ENCODE measurements at regions not wholly inside any gene's neighbourhood (a gene's known extent, or its start where the extent isn't known, plus 50 kb on each side); places are given as distances from the start of the nearest gene placed in this dataset.

DNA sequence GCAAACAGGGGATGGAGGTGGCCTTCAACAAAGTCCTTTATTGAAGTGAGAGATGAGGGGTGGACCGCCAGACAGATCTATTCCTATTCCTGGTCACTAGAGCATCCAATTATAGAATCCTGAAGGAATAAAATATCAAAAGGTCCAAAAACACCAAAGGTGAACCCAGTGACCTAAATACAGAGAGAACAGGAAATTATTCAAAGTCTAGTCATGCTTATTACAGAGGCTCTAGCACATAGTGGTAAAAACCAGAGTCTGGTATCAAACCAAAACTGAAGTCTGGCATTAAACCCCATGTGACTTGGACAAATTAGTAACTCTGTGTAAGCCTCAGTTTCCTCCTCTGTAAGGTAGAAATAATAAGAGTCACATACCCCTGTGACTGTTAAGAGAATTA, 100.5 kb upstream of the SNX2 start:
- Histone ChIP-seq H3K4me1 (no peaks in the 10 kb centered on the region), H3K27me3 (peaks cover 0 to 8% (median 0%) of the 10 kb centered on the region in 4 donors), H3K9me3 (no peaks in the 10 kb centered on the region), H3K36me3 (no peaks in the 10 kb centered on the region), H3K4me3 (no peak overlapping the region), H3K27ac (no peak overlapping the region)
- no peak for DNase-seq
- intact Hi-C loops (cut with DNase I), result no loop called here
- TF ChIP-seq POLR2A (IDR thresholded peaks at IDR 0.05) (no peak), CTCF (IDR thresholded peaks at IDR 0.05) (no peak)
- WGBS, 2 donors, result 72 to 94% methylated on average over 1 of the region's 1 CpG

- Histone ChIP-seq H3K27ac (no peak overlapping the region), H3K27me3 (peaks cover 0 to 8% (median 0%) of the 10 kb centered on the region in 4 donors), H3K4me1 (no peaks in the 10 kb centered on the region), H3K4me3 (no peak overlapping the region), H3K9me3 (no peaks in the 10 kb centered on the region), H3K36me3 (no peaks in the 10 kb centered on the region)
- WGBS, 2 donors, result 70 to 73% methylated on average over 3 of the region's 3 CpGs
- no peak for DNase-seq
- TF ChIP-seq CTCF (IDR thresholded peaks at IDR 0.05), result no peak
- no peak for TF ChIP-seq POLR2A (IDR thresholded peaks at IDR 0.05)
- intact Hi-C loops (cut with DNase I), result no loop called here
Measured at GRCh38 chr5:122680623-122681350, 94.1 kb upstream of the SNX2 start.

DNA sequence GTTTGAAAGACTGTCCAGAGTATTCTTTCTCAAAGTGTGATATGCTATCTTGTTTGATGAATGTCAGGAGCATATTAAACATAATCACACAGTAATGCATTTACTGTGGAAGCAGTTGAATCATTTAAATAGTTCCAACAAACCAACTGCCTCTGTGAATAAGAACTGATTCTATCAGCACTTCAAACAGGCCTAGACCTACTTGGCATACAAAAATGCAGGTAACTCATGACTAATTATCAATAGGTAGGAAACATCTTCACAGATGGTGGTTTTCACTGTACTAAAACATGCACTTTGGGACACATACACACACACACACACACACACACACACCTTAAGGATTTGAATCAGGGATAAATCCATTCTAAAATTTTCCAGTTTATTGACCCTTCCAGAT, 91.2 kb upstream of the SNX2 start:
- DNase-seq, result no peak
- H3K36me3 ChIP-seq, result no peaks in the 10 kb centered on the region
- no peak overlapping the region for H3K4me3 ChIP-seq
- H3K27me3 ChIP-seq, result peaks cover 0 to under 1% (median 0%) of the 10 kb centered on the region in 4 donors
- no peaks in the 10 kb centered on the region for H3K9me3 ChIP-seq
- no peak for TF ChIP-seq POLR2A (IDR thresholded peaks at IDR 0.05)
- no peaks in the 10 kb centered on the region for H3K4me1 ChIP-seq
- H3K27ac ChIP-seq, result no peak overlapping the region
- intact Hi-C loops (cut with DNase I), result no loop called here

- H3K27ac ChIP-seq, result no peak overlapping the region
- H3K4me1 ChIP-seq, result no peaks in the 10 kb centered on the region
- intact Hi-C loops (cut with DNase I), result no loop called here
- TF ChIP-seq CTCF (IDR thresholded peaks at IDR 0.05) (no peak), POLR2A (IDR thresholded peaks at IDR 0.05) (no peak)
- no peaks in the 10 kb centered on the region for H3K36me3 ChIP-seq
- no peak overlapping the region for H3K4me3 ChIP-seq
- no peaks in the 10 kb centered on the region for H3K9me3 ChIP-seq
- 37 to 47% methylated on average over 1 of the region's 1 CpG for WGBS, 2 donors
- no peak for DNase-seq
- no peaks in the 10 kb centered on the region for H3K27me3 ChIP-seq
Measured at GRCh38 chr5:122690266-122690665, 84.6 kb upstream of the SNX2 start.

- H3K27me3 ChIP-seq, result no peaks in the 10 kb centered on the region
- intact Hi-C loops (cut with DNase I), result no loop called here
- 82 to 84% methylated on average over 3 of the region's 3 CpGs for WGBS, 2 donors
Measured at GRCh38 chr5:122691931-122692330, 82.9 kb upstream of the SNX2 start.

More at GRCh38 chr5:122691931-122692330, 82.9 kb upstream of the SNX2 start:
- no peak for DNase-seq
- TF ChIP-seq POLR2A (IDR thresholded peaks at IDR 0.05), result no peak
- no peak for TF ChIP-seq CTCF (IDR thresholded peaks at IDR 0.05)
- Histone ChIP-seq H3K36me3 (no peaks in the 10 kb centered on the region), H3K9me3 (no peaks in the 10 kb centered on the region), H3K4me1 (no peaks in the 10 kb centered on the region), H3K27ac (no peak overlapping the region), H3K4me3 (no peak overlapping the region)
